Fibroblast of the aortic adventitia (primary cell): ENCODE measurements at regions not wholly inside any gene's neighbourhood (a gene's known extent, or its start where the extent isn't known, plus 50 kb on each side); places are given as distances from the start of the nearest gene placed in this dataset.

Source experiments
- DNase-seq: peaks from one replicate; pipeline ENCODE4 v3.0.0-alpha.2; 2010; ENCODE audit warnings: low read depth
- H3K4me3 ChIP-seq: 2 replicates; pipeline ENCODE4 v1.5.1; 2011; ENCODE audit warnings: low read depth, mild to moderate bottlenecking, control low read depth, low read length, moderate library complexity
- TF ChIP-seq, protein P1 (sequence below): IDR thresholded peaks from 2 replicates; pipeline ENCODE4 v1.5.1; 2011; ENCODE audit warnings: mild to moderate bottlenecking, low read length, control low read depth, inconsistent platforms; ENCODE audit not compliant: insufficient read depth

DNA sequence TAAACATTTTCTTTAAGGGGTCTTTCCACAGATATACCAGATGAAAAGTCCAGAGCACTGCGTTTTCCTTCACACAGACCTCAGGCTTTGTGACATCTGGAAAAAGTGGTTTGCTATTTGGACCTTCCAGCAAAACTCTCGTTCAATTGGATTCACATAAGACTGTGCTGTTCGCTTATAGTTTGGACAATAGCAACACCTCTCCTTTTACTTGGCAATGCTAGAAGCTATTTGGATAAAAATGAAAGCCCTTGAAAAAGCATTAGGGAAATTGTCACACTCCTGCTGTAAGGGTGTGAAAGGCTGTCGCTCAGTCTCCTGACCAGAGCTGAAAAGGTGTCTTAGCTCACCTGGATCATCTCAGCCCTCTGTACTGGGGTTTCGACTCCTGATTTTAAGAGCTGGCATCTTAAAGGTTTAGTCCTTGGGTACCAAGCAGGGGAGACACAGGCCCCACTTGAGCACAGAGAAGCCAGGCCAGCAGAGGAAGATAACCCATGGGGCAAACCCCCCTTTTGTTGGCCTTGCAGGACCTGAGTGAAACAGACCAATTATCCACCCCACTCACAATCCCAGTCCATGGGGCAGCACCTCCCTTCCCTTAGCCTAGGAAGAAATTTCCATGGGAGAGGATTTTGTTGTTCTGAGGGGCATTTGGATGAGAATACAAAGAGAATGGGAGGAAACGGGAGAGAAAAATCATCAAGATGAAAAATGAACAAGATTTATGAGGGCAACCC lies 257.6 kb downstream of the DLEU7 start:
- no peak for DNase-seq
- no peak overlapping the region for H3K4me3 ChIP-seq
- TF ChIP-seq, protein P1, sequence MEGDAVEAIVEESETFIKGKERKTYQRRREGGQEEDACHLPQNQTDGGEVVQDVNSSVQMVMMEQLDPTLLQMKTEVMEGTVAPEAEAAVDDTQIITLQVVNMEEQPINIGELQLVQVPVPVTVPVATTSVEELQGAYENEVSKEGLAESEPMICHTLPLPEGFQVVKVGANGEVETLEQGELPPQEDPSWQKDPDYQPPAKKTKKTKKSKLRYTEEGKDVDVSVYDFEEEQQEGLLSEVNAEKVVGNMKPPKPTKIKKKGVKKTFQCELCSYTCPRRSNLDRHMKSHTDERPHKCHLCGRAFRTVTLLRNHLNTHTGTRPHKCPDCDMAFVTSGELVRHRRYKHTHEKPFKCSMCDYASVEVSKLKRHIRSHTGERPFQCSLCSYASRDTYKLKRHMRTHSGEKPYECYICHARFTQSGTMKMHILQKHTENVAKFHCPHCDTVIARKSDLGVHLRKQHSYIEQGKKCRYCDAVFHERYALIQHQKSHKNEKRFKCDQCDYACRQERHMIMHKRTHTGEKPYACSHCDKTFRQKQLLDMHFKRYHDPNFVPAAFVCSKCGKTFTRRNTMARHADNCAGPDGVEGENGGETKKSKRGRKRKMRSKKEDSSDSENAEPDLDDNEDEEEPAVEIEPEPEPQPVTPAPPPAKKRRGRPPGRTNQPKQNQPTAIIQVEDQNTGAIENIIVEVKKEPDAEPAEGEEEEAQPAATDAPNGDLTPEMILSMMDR: no peak

DNA sequence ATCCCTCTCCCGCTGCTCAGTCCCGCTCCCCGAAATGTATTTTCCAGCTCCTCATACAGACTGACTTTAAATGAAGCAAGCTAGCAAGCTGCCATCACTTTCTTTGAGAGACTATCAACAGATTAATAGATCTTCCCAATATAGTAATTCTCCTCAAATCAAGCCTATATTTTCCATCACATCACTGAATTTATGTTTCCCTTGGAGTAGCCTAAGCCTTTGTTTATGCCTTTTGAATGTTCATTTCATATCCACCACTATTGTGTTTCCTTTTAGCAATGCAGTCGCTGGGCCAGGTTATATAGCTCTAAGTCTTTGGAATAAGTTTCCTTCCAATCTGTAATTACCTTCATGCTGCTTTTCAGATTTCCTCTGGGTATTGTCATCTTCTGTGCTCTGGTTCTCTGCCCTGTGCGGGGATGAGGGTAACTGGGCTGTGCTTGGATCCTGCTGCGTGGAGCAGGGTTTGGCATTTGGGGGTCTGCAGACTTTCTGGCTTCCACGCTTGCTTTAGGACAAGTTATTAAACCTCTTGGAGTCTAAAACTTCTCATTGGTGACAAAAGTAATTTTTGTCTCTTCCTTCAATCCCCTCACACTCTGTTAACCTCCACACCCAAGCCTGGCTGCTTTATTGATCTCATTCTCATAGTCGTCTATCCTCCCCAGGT lies 256.9 kb downstream of the DLEU7 start:
- no peak for DNase-seq
- TF ChIP-seq, protein P1: no peak
- H3K4me3 ChIP-seq: no peak overlapping the region

DNA sequence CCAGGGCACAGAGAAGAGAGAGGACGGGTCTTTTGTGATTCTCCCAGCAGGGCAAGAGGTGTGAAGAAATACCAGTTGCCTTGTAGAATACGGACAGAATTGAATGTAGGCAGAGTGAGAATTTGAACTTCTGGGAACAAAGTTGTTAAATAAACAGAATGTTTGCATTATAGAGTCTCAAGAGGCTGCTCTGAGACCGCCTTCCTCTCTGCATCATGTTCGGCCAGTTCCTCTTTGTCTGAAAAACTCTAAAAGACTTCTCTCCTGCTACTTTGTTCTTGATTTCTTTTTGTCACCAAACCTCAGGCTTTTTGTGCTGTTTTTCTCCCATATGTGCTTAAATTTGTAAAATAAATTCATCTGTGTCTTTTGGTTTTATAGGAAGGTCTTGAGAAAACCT lies 256.4 kb downstream of the DLEU7 start:
- H3K4me3 ChIP-seq: no peak overlapping the region
- DNase-seq: no peak
- TF ChIP-seq, protein P1: no peak

DNA sequence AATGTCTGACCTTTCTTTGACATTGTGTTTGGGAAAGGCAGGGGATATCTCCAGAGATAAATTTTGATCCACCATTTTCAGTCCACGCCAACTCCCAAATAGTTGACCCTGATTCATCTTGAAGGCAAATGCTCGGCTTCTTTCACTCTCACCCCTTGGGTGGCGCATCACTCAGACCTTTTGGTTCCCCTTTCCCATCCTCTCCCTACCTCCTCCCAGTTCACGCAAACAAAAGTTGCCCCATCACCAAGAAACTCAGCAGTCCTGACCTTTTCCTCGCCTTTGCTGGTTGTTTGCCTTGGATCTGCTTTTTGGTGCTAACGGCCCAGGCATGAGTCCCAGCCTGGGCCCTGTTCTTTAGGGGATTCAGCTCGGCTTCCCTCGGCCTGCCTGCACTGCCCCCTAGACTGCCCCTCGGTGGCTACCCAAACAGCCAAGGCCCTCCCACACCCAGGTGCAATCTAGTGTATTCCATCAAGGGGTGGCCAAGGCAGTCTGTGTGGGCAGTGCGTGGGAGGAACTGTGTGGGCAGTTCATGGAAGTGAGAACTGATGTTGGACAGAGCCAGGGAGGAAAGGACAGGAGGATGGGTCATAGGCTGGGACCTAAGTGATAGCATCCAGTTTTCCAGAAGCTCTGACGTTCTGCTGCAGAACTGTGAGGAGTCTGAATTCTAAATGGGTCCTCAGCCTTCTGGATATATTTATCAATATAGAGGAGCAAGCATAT lies 255.7 kb downstream of the DLEU7 start:
- no peak overlapping the region for H3K4me3 ChIP-seq
- DNase-seq: no peak
- TF ChIP-seq, protein P1: no peak

DNA sequence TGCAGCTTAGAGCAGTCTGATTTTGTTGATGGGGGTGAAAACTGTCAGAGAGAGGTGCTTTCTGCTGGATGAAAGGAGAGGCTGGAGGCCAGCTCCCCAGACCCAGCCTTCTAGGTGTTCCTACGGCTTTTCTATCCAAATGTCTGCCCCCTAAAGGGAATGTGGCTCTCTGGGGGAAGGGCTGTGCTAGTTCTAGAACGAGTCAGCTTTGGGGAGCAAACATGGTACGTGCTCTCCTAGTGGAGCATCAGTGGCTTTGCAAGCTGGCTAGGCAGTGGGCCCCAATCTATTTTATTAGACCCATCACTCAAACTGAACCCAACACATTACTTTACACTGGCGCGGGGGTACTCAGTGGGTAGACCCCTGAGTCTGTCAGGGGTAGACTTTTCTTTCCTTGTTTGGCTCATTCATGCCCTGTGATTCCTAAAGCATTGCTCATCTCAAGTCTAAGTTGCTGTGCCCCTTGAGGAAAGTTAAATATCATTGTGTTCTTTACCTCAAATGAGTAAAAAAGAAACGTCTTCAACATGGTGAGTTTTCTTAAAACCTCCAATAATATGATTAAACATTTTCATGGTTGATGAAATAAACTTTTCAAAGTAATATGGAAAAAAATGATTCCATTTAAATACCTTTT lies 254.9 kb downstream of the DLEU7 start:
- TF ChIP-seq, protein P1: no peak
- no peak overlapping the region for H3K4me3 ChIP-seq
- DNase-seq: peak; percentile 25

DNA sequence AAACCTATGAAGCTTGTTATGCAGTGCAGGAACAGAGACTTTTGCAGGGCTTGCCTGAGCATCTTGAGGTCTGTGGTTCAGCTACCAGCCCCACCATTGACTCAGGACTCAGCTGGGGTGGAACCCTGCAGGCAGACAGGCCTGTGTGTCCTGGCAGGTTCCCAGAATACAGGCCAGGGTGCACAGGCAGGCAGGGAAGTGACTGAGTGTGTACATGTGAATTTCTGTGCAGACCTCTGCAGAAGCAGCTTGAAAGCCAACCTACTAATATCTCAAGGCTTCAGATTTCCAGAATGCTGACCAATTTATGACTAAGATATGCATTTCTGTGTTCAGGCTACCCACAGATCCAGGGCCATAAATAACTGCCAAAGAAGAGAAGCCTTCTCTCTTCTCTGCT lies 254.4 kb downstream of the DLEU7 start:
- no peak overlapping the region for H3K4me3 ChIP-seq
- TF ChIP-seq, protein P1: no peak
- DNase-seq: peak; percentile 90
